ENCODE measurements at regions not wholly inside any gene's neighbourhood (a gene's known extent, or its start where the extent isn't known, plus 50 kb on each side); places are given as distances from the start of the nearest gene placed in this dataset.

GRCh38 chr5:133760532-133760931 lies 148.2 kb upstream of the FSTL4 start:
- DNase-seq = no peak

- DNase-seq = no peak
Observed at GRCh38 chr5:133758641-133759040, 146.3 kb upstream of the FSTL4 start.

GRCh38 chr5:133757396-133757945 lies 145.1 kb upstream of the FSTL4 start:
- DNase-seq = no peak

GRCh38 chr5:133756756-133757155 lies 144.4 kb upstream of the FSTL4 start:
- DNase-seq = no peak

- no peak for DNase-seq
Observed at GRCh38 chr5:133756036-133756435, 143.7 kb upstream of the FSTL4 start.

- DNase-seq = no peak
Observed at GRCh38 chr5:133754575-133755169, 142.3 kb upstream of the FSTL4 start.

GRCh38 chr5:133753856-133754255 lies 141.5 kb upstream of the FSTL4 start:
- no peak for DNase-seq

GRCh38 chr5:133751846-133752245 lies 139.5 kb upstream of the FSTL4 start:
- DNase-seq = no peak

- DNase-seq = no peak
Observed at GRCh38 chr5:133751421-133751820, 139.1 kb upstream of the FSTL4 start.

GRCh38 chr5:133750856-133751255 lies 138.5 kb upstream of the FSTL4 start:
- DNase-seq = no peak

- no peak for DNase-seq
Observed at GRCh38 chr5:133750356-133750755, 138.0 kb upstream of the FSTL4 start.

- DNase-seq = no peak
Observed at GRCh38 chr5:133749331-133749985, 137.1 kb upstream of the FSTL4 start.

- DNase-seq = no peak
Observed at GRCh38 chr5:133746834-133747233, 134.5 kb upstream of the FSTL4 start.

- DNase-seq = no peak
Observed at GRCh38 chr5:133744960-133745308, 132.6 kb upstream of the FSTL4 start.

- no peak for DNase-seq
Observed at GRCh38 chr5:133744051-133744959, 132.0 kb upstream of the FSTL4 start.

- DNase-seq = no peak
Observed at GRCh38 chr5:133742431-133742988, 130.2 kb upstream of the FSTL4 start.

- no peak for DNase-seq
Observed at GRCh38 chr5:133741818-133742355, 129.5 kb upstream of the FSTL4 start.

- DNase-seq = no peak
Observed at GRCh38 chr5:133741396-133741795, 129.1 kb upstream of the FSTL4 start.

- DNase-seq = no peak
Observed at GRCh38 chr5:133739181-133739780, 126.9 kb upstream of the FSTL4 start.

GRCh38 chr5:133738271-133738670 lies 125.9 kb upstream of the FSTL4 start:
- no peak for DNase-seq

GRCh38 chr5:133736512-133736911 lies 124.2 kb upstream of the FSTL4 start:
- DNase-seq = no peak

- DNase-seq = no peak
Observed at GRCh38 chr5:133735346-133735745, 123.0 kb upstream of the FSTL4 start.

GRCh38 chr5:133734916-133735315 lies 122.6 kb upstream of the FSTL4 start:
- no peak for DNase-seq

Measured in NCI-H1436 treated with DMSO at 0.1 percent for 48 hours (cell line).